HepG2 (cell line): ENCODE measurements at regions not wholly inside any gene's neighbourhood (a gene's known extent, or its start where the extent isn't known, plus 50 kb on each side); places are given as distances from the start of the nearest gene placed in this dataset.

Experiments used
- CBX5 ChIP-seq: sonication (generic); formaldehyde crosslinking; IDR thresholded peaks from 2 replicates; pipeline ENCODE4 v1.4.0; 2020; ENCODE audit warnings: missing genetic modification reagents, borderline replicate concordance
- ETV6 ChIP-seq: sonication (generic); formaldehyde crosslinking; conservative IDR thresholded peaks from 2 replicates; pipeline ENCODE4 v1.4.0; 2020; ENCODE audit warnings: missing genetic modification reagents
- HCFC1 ChIP-seq: fragments of 150-350 bp; IDR thresholded peaks from 2 replicates; pipeline ENCODE4 v1.6.1; 2014; ENCODE audit warnings: low read depth, low read length
- HOMEZ ChIP-seq: IDR thresholded peaks from 2 replicates; pipeline ENCODE4 v1.6.1; 2016; ENCODE audit warnings: low read depth
- HOXA7 ChIP-seq: sonication (generic); formaldehyde crosslinking; IDR thresholded peaks from 2 replicates; pipeline ENCODE4 v1.8.1; 2022; ENCODE audit warnings: mild to moderate bottlenecking, missing genetic modification reagents, moderate library complexity
- PATZ1 ChIP-seq: sonication (generic); formaldehyde crosslinking; IDR thresholded peaks from 2 replicates; pipeline ENCODE4 v1.4.0; 2020; ENCODE audit warnings: missing genetic modification reagents
- THRA ChIP-seq: sonication (generic); formaldehyde crosslinking; IDR thresholded peaks from 2 replicates; pipeline ENCODE4 v1.4.0; 2020; ENCODE audit warnings: missing genetic modification reagents, borderline replicate concordance
- XRCC5 ChIP-seq: fragments of 200-400 bp; formaldehyde crosslinking; optimal IDR thresholded peaks from 2 replicates; pipeline ENCODE3; 2017; ENCODE audit warnings: mild to moderate bottlenecking, low read length
- ZNF121 ChIP-seq: sonication (generic); formaldehyde crosslinking; IDR thresholded peaks from 2 replicates; pipeline ENCODE4 v1.5.0; 2020; ENCODE audit warnings: mild to moderate bottlenecking, missing genetic modification reagents
- ZNF224 ChIP-seq: sonication (generic); formaldehyde crosslinking; IDR thresholded peaks from 2 replicates; pipeline ENCODE4 v1.5.0; 2020; ENCODE audit warnings: mild to moderate bottlenecking, missing genetic modification reagents
- TF ChIP-seq, protein P1 (sequence below): sonication (generic); formaldehyde crosslinking; IDR thresholded peaks from 2 replicates; pipeline ENCODE4 v1.5.0; 2020; ENCODE audit warnings: missing genetic modification reagents

DNA sequence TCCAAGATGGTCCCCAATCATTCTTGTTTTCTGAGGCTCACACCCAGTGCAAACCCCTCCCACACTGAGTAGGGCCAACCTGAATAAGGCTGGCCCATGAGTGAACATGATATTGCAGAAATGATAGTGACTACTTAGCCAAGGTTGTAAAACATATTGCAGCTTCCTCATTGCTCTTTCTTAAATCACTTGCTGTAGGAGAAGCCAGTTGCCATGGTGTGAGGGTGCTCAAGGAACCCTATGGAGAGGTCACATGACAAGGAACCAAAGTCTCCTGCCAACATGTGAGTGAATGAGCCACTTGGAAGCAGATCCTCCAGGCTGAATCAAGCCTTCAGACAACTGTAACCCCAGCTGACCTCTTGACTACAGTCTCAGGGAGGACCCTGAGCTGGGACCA is 191.4 kb downstream of the RGS9 start:
- no peak for TF ChIP-seq PATZ1 (CRISPR knock-in tag)
- no peak for TF ChIP-seq CBX5 (CRISPR knock-in tag)
- no peak for TF ChIP-seq HOXA7 (CRISPR knock-in tag)
- no peak for TF ChIP-seq ETV6 (CRISPR knock-in tag)
- no peak for TF ChIP-seq ZNF121
- TF ChIP-seq XRCC5, result no peak
- TF ChIP-seq HCFC1, result no peak
- TF ChIP-seq ZNF224, result no peak
- no peak for TF ChIP-seq HOMEZ
- TF ChIP-seq THRA, result no peak
- TF ChIP-seq, protein P1, sequence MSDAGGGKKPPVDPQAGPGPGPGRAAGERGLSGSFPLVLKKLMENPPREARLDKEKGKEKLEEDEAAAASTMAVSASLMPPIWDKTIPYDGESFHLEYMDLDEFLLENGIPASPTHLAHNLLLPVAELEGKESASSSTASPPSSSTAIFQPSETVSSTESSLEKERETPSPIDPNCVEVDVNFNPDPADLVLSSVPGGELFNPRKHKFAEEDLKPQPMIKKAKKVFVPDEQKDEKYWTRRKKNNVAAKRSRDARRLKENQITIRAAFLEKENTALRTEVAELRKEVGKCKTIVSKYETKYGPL (CRISPR knock-in tag), result no peak
